SK-N-SH treated with all-trans-retinoic acid at 6 μM for 48 hours (cell line): ENCODE measurements at regions not wholly inside any gene's neighbourhood (a gene's known extent, or its start where the extent isn't known, plus 50 kb on each side); places are given as distances from the start of the nearest gene placed in this dataset.

ENCODE experiments used
- ATAC-seq: fragments of 200-7000 bp; cut with Tn5 transposase; 3 replicates; pipeline ENCODE4 v1.9.1; 2020; ENCODE audit warnings: mild to moderate bottlenecking, moderate library complexity
- ARNTL ChIP-seq: fragments of 450-650 bp; formaldehyde crosslinking; IDR thresholded peaks from 2 replicates; pipeline ENCODE4 v1.5.0; 2020; ENCODE audit warnings: low read depth, mild to moderate bottlenecking, moderate library complexity, borderline replicate concordance
- BACH2 ChIP-seq: fragments of 250-450 bp; sonication (Bioruptor Pico); IDR thresholded peaks from 2 replicates; pipeline ENCODE4 v1.9.0; 2021; ENCODE audit warnings: mild to moderate bottlenecking, borderline replicate concordance
- CSDC2 ChIP-seq: fragments of 250-450 bp; sonication (Bioruptor Pico); IDR thresholded peaks from 2 replicates; pipeline ENCODE4 v1.5.0; 2020; ENCODE audit warnings: mild to moderate bottlenecking, moderate library complexity
- GLIS3 ChIP-seq: fragments of 250-450 bp; sonication (Bioruptor Pico); IDR thresholded peaks from 2 replicates; pipeline ENCODE4 v1.5.0; 2020; ENCODE audit warnings: mild to moderate bottlenecking, moderate library complexity
- ISL1 ChIP-seq: fragments of 250-450 bp; sonication (Bioruptor Pico); IDR thresholded peaks from 2 replicates; pipeline ENCODE4 v2.1.2; 2022; ENCODE audit warnings: mild to moderate bottlenecking, moderate library complexity
- OSR1 ChIP-seq: fragments of 250-450 bp; sonication (Bioruptor Pico); IDR thresholded peaks from 2 replicates; pipeline ENCODE4 v1.8.0; 2022; ENCODE audit warnings: moderate library complexity, mild to moderate bottlenecking, inconsistent platforms
- RARB ChIP-seq: fragments of 250-450 bp; sonication (Bioruptor Pico); IDR thresholded peaks from 2 replicates; pipeline ENCODE4 v1.8.0; 2021; ENCODE audit warnings: mild to moderate bottlenecking, moderate library complexity
- SNAI2 ChIP-seq: fragments of 250-450 bp; sonication (Bioruptor Pico); IDR thresholded peaks from 2 replicates; pipeline ENCODE4 v1.5.0; 2020; ENCODE audit warnings: mild to moderate bottlenecking, moderate library complexity
- TCF4 ChIP-seq: fragments of 250-450 bp; sonication (Bioruptor Pico); IDR thresholded peaks from 2 replicates; pipeline ENCODE4 v1.8.0; 2021; ENCODE audit warnings: mild to moderate bottlenecking, moderate library complexity, borderline replicate concordance
- ZC3H10 ChIP-seq: fragments of 250-450 bp; sonication (Bioruptor Pico); IDR thresholded peaks from 2 replicates; pipeline ENCODE4 v1.5.1; 2021; ENCODE audit warnings: mild to moderate bottlenecking, moderate library complexity
- ZFP3 ChIP-seq: fragments of 250-450 bp; sonication (Bioruptor Pico); IDR thresholded peaks from 2 replicates; pipeline ENCODE4 v1.5.0; 2020; ENCODE audit warnings: mild to moderate bottlenecking, moderate library complexity
- ZFP30 ChIP-seq: fragments of 450-650 bp; formaldehyde crosslinking; IDR thresholded peaks from 2 replicates; pipeline ENCODE4 v1.5.0; 2022; ENCODE audit warnings: mild to moderate bottlenecking, moderate library complexity
- ZNF565 ChIP-seq: fragments of 450-650 bp; formaldehyde crosslinking; conservative IDR thresholded peaks from 2 replicates; pipeline ENCODE4 v1.5.0; 2020; ENCODE audit warnings: low read depth, mild to moderate bottlenecking, moderate library complexity
- ZNF70 ChIP-seq: fragments of 450-650 bp; formaldehyde crosslinking; IDR thresholded peaks from 2 replicates; pipeline ENCODE4 v1.5.0; 2020; ENCODE audit warnings: mild to moderate bottlenecking, moderate library complexity
- ZNF8 ChIP-seq: fragments of 450-650 bp; formaldehyde crosslinking; IDR thresholded peaks from 2 replicates; pipeline ENCODE4 v1.5.0; 2020; ENCODE audit warnings: mild to moderate bottlenecking, moderate library complexity
- TF ChIP-seq, protein P1 (sequence below): fragments of 250-450 bp; sonication (Bioruptor Pico); IDR thresholded peaks from 2 replicates; pipeline ENCODE4 v1.5.1; 2020; ENCODE audit warnings: low read depth, mild to moderate bottlenecking, moderate library complexity
- TF ChIP-seq, protein P2 (sequence below): fragments of 250-450 bp; sonication (Bioruptor Pico); IDR thresholded peaks from 2 replicates; pipeline ENCODE4 v1.5.1; 2021; ENCODE audit warnings: mild to moderate bottlenecking, moderate library complexity
- TF ChIP-seq, protein P3 (sequence below): fragments of 250-450 bp; sonication (Bioruptor Pico); IDR thresholded peaks from 2 replicates; pipeline ENCODE4 v1.8.0; 2021; ENCODE audit warnings: low read depth, mild to moderate bottlenecking, moderate library complexity, borderline replicate concordance
- TF ChIP-seq, protein P4 (sequence below): fragments of 250-450 bp; sonication (Bioruptor Pico); IDR thresholded peaks from 2 replicates; pipeline ENCODE4 v1.5.0; 2020; ENCODE audit warnings: mild to moderate bottlenecking, moderate library complexity
- TF ChIP-seq, protein P5 (sequence below): fragments of 250-450 bp; sonication (Bioruptor Pico); IDR thresholded peaks from 2 replicates; pipeline ENCODE4 v1.8.0; 2020; ENCODE audit warnings: mild to moderate bottlenecking, moderate library complexity, borderline replicate concordance

DNA sequence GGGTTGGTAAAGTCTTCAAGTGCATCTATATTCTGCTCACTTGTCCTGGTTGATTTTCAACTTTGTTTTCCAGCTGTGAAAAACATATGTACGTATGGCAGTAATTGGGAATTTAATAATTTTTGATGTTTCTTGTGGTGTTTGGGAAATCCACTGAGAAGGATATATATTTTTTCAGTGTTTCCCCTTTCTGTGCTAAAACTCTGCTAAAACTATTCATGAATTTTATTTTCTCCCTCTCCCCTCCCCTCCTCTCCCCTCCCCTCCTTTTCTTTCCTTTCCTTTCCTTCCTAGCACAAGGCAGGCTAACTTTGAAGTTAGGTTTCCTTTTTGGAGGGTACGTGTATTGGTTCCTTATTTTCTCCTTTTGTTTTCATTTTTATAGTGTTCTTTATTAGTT lies 220.7 kb downstream of the PDCD6IP start:
- no peak for ATAC-seq
- TF ChIP-seq ZNF70 (CRISPR knock-in tag) = no peak
- no peak for TF ChIP-seq RARB (CRISPR knock-in tag)
- TF ChIP-seq CSDC2 (CRISPR knock-in tag) = no peak
- TF ChIP-seq ARNTL (CRISPR knock-in tag) = no peak

DNA sequence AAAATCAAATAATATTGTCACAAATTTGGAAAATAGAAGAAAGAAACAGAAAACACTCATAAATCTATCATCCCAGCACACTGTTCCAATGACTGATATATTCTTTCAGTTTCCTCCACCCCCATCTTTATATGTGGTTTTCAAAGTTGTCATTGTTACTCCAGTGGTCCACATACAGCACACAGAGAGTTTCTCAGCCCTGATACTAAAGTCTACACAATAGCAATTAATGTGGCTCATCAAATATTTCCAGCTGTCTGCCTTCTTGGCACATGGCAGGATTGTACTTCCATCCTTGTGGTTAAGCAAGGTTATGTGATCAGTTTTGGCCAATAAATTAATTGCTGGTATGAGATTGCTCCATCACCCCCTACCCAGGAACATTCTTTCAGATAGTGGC lies 221.7 kb downstream of the PDCD6IP start:
- ATAC-seq = no peak
- TF ChIP-seq, protein P1, sequence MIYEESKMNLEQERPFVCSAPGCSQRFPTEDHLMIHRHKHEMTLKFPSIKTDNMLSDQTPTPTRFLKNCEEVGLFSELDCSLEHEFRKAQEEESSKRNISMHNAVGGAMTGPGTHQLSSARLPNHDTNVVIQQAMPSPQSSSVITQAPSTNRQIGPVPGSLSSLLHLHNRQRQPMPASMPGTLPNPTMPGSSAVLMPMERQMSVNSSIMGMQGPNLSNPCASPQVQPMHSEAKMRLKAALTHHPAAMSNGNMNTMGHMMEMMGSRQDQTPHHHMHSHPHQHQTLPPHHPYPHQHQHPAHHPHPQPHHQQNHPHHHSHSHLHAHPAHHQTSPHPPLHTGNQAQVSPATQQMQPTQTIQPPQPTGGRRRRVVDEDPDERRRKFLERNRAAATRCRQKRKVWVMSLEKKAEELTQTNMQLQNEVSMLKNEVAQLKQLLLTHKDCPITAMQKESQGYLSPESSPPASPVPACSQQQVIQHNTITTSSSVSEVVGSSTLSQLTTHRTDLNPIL (CRISPR knock-in tag) = no peak
- no peak for TF ChIP-seq ZNF565 (CRISPR knock-in tag)

DNA sequence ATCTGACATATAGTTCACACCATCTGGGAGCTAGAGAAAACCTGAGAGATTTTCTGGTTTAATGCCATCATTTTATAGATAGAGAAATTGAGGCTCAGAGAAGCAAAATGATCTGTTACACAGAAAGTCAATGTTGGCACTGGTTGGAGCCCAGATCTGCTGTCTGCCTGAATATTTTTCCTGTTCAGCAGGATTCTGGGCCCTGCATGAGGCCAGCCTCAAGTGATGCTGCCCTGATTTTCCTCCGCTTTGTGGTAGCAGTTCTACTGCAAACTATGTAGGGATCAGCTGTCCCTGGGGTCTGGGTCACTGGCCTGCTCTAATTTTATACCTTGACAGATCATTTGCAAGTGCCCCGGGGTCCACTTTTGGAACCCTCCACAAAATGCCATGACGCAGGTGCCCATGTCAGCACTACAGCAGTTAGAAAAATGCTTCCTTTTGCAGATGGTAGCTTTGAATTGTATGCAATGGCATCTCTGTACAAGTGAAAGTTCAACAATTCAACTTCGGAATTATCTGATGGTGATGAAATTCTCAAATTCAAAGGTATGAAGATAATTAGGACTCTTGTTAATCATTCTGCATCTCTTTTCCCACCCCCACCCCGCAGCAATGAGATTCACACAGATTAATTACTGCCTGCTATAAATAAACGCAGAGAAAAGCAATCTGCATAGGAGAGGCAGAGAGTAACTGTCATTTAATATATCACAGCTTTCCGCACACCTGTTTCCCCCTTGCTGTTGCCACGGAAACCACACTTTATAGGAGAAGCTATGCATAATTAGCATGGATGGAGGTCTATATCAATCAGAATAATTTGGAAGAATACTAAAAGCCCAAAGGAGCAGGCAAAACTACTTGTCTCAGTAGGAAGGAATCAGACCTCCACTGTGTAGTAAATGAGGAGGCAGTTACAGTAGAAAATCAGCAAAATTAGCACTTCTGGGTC lies 222.6 kb downstream of the PDCD6IP start:
- no peak for ATAC-seq
- TF ChIP-seq CSDC2 (CRISPR knock-in tag) = no peak
- TF ChIP-seq ISL1 (CRISPR knock-in tag) = no peak
- no peak for TF ChIP-seq ZFP30 (CRISPR knock-in tag)
- no peak for TF ChIP-seq OSR1
- TF ChIP-seq BACH2 (CRISPR knock-in tag) = no peak
- TF ChIP-seq GLIS3 (CRISPR knock-in tag) = no peak
- TF ChIP-seq, protein P2, sequence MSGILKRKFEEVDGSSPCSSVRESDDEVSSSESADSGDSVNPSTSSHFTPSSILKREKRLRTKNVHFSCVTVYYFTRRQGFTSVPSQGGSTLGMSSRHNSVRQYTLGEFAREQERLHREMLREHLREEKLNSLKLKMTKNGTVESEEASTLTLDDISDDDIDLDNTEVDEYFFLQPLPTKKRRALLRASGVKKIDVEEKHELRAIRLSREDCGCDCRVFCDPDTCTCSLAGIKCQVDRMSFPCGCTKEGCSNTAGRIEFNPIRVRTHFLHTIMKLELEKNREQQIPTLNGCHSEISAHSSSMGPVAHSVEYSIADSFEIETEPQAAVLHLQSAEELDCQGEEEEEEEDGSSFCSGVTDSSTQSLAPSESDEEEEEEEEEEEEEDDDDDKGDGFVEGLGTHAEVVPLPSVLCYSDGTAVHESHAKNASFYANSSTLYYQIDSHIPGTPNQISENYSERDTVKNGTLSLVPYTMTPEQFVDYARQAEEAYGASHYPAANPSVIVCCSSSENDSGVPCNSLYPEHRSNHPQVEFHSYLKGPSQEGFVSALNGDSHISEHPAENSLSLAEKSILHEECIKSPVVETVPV (CRISPR knock-in tag) = no peak
- no peak for TF ChIP-seq ZFP3 (CRISPR knock-in tag)
- TF ChIP-seq SNAI2 (CRISPR knock-in tag) = no peak
- no peak for TF ChIP-seq ZNF8 (CRISPR knock-in tag)
- TF ChIP-seq TCF4 = no peak
- TF ChIP-seq, protein P3, sequence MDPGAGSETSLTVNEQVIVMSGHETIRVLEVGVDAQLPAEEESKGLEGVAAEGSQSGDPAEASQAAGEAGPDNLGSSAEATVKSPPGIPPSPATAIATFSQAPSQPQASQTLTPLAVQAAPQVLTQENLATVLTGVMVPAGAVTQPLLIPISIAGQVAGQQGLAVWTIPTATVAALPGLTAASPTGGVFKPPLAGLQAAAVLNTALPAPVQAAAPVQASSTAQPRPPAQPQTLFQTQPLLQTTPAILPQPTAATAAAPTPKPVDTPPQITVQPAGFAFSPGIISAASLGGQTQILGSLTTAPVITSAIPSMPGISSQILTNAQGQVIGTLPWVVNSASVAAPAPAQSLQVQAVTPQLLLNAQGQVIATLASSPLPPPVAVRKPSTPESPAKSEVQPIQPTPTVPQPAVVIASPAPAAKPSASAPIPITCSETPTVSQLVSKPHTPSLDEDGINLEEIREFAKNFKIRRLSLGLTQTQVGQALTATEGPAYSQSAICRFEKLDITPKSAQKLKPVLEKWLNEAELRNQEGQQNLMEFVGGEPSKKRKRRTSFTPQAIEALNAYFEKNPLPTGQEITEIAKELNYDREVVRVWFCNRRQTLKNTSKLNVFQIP = no peak
- TF ChIP-seq, protein P4, sequence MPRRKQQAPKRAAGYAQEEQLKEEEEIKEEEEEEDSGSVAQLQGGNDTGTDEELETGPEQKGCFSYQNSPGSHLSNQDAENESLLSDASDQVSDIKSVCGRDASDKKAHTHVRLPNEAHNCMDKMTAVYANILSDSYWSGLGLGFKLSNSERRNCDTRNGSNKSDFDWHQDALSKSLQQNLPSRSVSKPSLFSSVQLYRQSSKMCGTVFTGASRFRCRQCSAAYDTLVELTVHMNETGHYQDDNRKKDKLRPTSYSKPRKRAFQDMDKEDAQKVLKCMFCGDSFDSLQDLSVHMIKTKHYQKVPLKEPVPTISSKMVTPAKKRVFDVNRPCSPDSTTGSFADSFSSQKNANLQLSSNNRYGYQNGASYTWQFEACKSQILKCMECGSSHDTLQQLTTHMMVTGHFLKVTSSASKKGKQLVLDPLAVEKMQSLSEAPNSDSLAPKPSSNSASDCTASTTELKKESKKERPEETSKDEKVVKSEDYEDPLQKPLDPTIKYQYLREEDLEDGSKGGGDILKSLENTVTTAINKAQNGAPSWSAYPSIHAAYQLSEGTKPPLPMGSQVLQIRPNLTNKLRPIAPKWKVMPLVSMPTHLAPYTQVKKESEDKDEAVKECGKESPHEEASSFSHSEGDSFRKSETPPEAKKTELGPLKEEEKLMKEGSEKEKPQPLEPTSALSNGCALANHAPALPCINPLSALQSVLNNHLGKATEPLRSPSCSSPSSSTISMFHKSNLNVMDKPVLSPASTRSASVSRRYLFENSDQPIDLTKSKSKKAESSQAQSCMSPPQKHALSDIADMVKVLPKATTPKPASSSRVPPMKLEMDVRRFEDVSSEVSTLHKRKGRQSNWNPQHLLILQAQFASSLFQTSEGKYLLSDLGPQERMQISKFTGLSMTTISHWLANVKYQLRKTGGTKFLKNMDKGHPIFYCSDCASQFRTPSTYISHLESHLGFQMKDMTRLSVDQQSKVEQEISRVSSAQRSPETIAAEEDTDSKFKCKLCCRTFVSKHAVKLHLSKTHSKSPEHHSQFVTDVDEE (CRISPR knock-in tag) = no peak

DNA sequence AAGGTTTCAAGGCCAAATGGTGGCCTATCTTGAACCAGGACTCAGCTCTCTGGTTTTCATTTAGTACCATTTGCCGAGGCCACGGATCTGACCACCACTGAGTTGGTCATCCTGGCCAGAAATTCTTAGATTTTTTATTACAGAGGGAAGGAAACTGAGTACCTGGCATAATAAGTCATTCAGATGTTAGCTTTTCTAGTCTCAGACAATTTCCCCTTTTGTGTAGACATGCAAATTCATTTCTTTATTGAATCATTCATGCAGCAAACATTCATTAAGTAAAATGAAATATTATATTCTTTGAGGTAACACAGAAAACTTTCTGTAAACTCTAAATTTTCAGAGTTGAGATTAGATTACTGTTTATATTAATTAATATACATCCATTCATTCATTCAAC lies 223.7 kb downstream of the PDCD6IP start:
- ATAC-seq = no peak
- TF ChIP-seq, protein P4 (CRISPR knock-in tag) = no peak
- no peak for TF ChIP-seq ZNF8 (CRISPR knock-in tag)
- TF ChIP-seq, protein P5, sequence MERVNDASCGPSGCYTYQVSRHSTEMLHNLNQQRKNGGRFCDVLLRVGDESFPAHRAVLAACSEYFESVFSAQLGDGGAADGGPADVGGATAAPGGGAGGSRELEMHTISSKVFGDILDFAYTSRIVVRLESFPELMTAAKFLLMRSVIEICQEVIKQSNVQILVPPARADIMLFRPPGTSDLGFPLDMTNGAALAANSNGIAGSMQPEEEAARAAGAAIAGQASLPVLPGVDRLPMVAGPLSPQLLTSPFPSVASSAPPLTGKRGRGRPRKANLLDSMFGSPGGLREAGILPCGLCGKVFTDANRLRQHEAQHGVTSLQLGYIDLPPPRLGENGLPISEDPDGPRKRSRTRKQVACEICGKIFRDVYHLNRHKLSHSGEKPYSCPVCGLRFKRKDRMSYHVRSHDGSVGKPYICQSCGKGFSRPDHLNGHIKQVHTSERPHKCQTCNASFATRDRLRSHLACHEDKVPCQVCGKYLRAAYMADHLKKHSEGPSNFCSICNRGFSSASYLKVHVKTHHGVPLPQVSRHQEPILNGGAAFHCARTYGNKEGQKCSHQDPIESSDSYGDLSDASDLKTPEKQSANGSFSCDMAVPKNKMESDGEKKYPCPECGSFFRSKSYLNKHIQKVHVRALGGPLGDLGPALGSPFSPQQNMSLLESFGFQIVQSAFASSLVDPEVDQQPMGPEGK (CRISPR knock-in tag) = no peak
- TF ChIP-seq ZNF565 (CRISPR knock-in tag) = no peak
- no peak for TF ChIP-seq OSR1
- no peak for TF ChIP-seq ISL1 (CRISPR knock-in tag)
- TF ChIP-seq, protein P3 = no peak
- TF ChIP-seq ZC3H10 (CRISPR knock-in tag) = no peak
- TF ChIP-seq ZFP3 (CRISPR knock-in tag) = no peak
- no peak for TF ChIP-seq SNAI2 (CRISPR knock-in tag)
